Fibroblast of lung (primary cell): ENCODE measurements at regions not wholly inside any gene's neighbourhood (a gene's known extent, or its start where the extent isn't known, plus 50 kb on each side); places are given as distances from the start of the nearest gene placed in this dataset.
A peak's percentile ranks its signal among the peaks of the same experiment; 100 is the strongest.

ENCODE experiments used
- DNase-seq, 2 donors: peaks; one replicate each; pipeline versions ENCODE4 v3.0.0 to v3.0.0-alpha.2; 2010; ENCODE audit warnings: low read depth in 2 of 2
- H2AFZ ChIP-seq: 2 replicates; pipeline ENCODE4 v1.5.1; 2012; ENCODE audit warnings: low read length, control low read depth, inconsistent platforms
- H3K27ac ChIP-seq: 2 replicates; pipeline ENCODE4 v1.5.1; 2011; ENCODE audit warnings: low read length, control low read depth; ENCODE audit not compliant: insufficient read depth
- H3K27me3 ChIP-seq: 2 replicates; pipeline ENCODE4 v1.5.1; 2011; ENCODE audit warnings: mild to moderate bottlenecking, low read length; ENCODE audit not compliant: control insufficient read depth, insufficient read depth
- H3K36me3 ChIP-seq: 2 replicates; pipeline ENCODE4 v1.5.1; 2011; ENCODE audit warnings: low read length; ENCODE audit not compliant: control insufficient read depth, insufficient read depth
- H3K4me1 ChIP-seq: 2 replicates; pipeline ENCODE4 v1.5.1; 2011; ENCODE audit warnings: low read length; ENCODE audit not compliant: control insufficient read depth, insufficient read depth; ENCODE audit errors: extremely low read depth
- H3K4me2 ChIP-seq: 2 replicates; pipeline ENCODE4 v1.5.1; 2011; ENCODE audit warnings: low read length, control low read depth; ENCODE audit not compliant: insufficient read depth; ENCODE audit errors: extremely low read depth
- H3K4me3 ChIP-seq, 4 experiments: fragments of 200-600 bp in 1 of 4; sonication (generic) in 1 of 4; replicated peaks in 1 of 4; 2 replicates each; pipeline ENCODE4 v1.5.1; 2011 to 2016; ENCODE audit warnings: low read length in 4 of 4, low read depth in 3 of 4, mild to moderate bottlenecking in 3 of 4, control low read depth in 2 of 4, inconsistent platforms in 1 of 4, mixed read lengths in 1 of 4; ENCODE audit not compliant: insufficient read depth in 1 of 4; ENCODE audit errors: control extremely low read depth in 1 of 4
- H3K79me2 ChIP-seq: 2 replicates; pipeline ENCODE4 v1.5.1; 2012; ENCODE audit warnings: mild to moderate bottlenecking, low read length, inconsistent platforms; ENCODE audit not compliant: control insufficient read depth, insufficient read depth
- H3K9ac ChIP-seq: 2 replicates; pipeline ENCODE4 v1.5.1; 2011; ENCODE audit warnings: mild to moderate bottlenecking, low read length, control low read depth; ENCODE audit not compliant: insufficient read depth
- H3K9me3 ChIP-seq: 2 replicates; pipeline ENCODE4 v1.5.1; 2012; ENCODE audit warnings: low read depth, low read length; ENCODE audit not compliant: control insufficient read depth, insufficient read depth
- H4K20me1 ChIP-seq: 2 replicates; pipeline ENCODE4 v1.5.1; 2011; ENCODE audit warnings: low read length; ENCODE audit not compliant: control insufficient read depth, insufficient read depth; ENCODE audit errors: extremely low read depth
- EZH2 ChIP-seq: IDR thresholded peaks from 2 replicates; pipeline ENCODE4 v1.5.1; 2012; ENCODE audit warnings: low read length, control low read depth, mild to moderate bottlenecking; ENCODE audit errors: missing control alignments
- TF ChIP-seq, protein P1 (sequence below), 2 donors: IDR thresholded peaks in 1 of 2; conservative IDR thresholded peaks in 1 of 2; 1 replicate in 1 of 2; 2 replicates in 1 of 2; pipeline ENCODE4 v1.5.1; 2011 to 2012; ENCODE audit warnings: low read length in 2 of 2, control low read depth in 1 of 2, inconsistent platforms in 1 of 2, low read depth in 1 of 2, mild to moderate bottlenecking in 1 of 2

DNA sequence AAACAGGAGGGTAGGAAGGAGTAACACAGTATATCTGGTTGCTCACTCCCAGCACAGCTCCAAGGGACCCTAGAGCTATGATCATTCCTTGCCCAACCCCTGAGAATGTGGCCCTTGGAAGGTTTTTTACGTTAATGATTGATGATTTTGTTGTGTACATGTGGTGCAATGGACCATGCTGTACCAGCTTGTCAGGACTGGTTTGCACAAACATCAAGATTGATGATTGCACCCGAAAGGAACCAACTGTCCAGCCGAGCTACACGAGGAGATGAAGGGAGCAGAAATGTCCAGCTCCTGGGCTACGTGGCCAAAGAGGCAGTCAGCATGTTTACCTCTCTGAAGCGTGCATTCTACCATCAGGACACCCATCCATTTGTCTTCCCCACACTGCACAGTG is 83.2 kb upstream of the USP9X start:
- Histone ChIP-seq H3K27me3 (no peaks in the 10 kb centered on the region), H3K9ac (no peak overlapping the region), H3K4me1 (no peaks in the 10 kb centered on the region), H3K79me2 (no peaks in the 10 kb centered on the region), H4K20me1 (no peaks in the 10 kb centered on the region), H3K27ac (no peak overlapping the region), H3K36me3 (no peaks in the 10 kb centered on the region), H3K4me3 (no peak overlapping the region), H2AFZ (no peak overlapping the region), H3K9me3 (no peaks in the 10 kb centered on the region), H3K4me2 (no peak overlapping the region)
- DNase-seq: peak in 1 of 2 donors; percentile 2
- TF ChIP-seq, protein P1, sequence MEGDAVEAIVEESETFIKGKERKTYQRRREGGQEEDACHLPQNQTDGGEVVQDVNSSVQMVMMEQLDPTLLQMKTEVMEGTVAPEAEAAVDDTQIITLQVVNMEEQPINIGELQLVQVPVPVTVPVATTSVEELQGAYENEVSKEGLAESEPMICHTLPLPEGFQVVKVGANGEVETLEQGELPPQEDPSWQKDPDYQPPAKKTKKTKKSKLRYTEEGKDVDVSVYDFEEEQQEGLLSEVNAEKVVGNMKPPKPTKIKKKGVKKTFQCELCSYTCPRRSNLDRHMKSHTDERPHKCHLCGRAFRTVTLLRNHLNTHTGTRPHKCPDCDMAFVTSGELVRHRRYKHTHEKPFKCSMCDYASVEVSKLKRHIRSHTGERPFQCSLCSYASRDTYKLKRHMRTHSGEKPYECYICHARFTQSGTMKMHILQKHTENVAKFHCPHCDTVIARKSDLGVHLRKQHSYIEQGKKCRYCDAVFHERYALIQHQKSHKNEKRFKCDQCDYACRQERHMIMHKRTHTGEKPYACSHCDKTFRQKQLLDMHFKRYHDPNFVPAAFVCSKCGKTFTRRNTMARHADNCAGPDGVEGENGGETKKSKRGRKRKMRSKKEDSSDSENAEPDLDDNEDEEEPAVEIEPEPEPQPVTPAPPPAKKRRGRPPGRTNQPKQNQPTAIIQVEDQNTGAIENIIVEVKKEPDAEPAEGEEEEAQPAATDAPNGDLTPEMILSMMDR (conservative IDR thresholded peaks at IDR 0.05 in 1 of 2, IDR thresholded peaks at IDR 0.05 in 1 of 2; ENCODE audit: low read depth in 1 of 2, low read length in 2 of 2): no peak
- no peak for TF ChIP-seq EZH2

DNA sequence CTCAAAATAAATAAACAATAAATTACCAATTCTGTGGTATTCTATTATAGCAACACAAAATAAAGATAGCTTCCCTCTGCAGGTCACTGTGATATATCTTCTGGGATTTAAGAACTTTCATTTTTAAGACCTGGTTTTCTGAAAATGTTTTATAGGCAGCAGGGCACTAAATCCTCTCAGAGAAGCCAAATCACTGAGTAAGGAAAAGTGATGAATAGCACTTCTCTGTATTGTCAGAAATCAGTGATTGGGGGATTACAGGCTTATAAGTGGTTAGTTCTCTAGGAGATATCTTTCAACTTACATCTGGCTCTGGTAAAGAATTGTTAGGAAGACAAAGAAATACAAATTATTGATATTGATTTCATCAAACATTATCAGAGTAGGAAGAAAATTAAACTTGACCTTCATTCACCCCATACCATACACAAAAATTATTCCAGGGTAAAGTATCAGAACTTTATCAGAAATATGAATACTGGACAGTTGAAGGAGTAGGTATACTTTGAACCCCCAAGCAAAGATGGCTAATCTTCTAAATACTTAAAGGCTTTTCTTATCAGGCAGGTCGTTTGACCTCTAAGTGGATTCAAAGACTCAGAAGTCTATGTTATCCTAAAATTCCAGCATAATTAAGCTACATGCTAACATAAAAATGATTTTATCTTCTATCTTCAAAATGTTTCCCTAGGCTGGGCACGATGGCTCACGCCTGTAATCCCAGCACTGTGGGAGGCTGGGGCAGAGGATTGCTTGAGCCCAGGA is 81.6 kb upstream of the USP9X start:
- Histone ChIP-seq H4K20me1 (no peaks in the 10 kb centered on the region), H3K4me3 (no peak overlapping the region), H3K4me2 (no peak overlapping the region), H2AFZ (no peak overlapping the region), H3K27ac (no peak overlapping the region), H3K9ac (no peak overlapping the region), H3K79me2 (no peaks in the 10 kb centered on the region), H3K4me1 (no peaks in the 10 kb centered on the region), H3K9me3 (no peaks in the 10 kb centered on the region), H3K27me3 (no peaks in the 10 kb centered on the region), H3K36me3 (no peaks in the 10 kb centered on the region)
- no peak for DNase-seq
- TF ChIP-seq EZH2: no peak
- TF ChIP-seq, protein P1 (conservative IDR thresholded peaks at IDR 0.05 in 1 of 2, IDR thresholded peaks at IDR 0.05 in 1 of 2; ENCODE audit: low read depth in 1 of 2, low read length in 2 of 2): no peak

DNA sequence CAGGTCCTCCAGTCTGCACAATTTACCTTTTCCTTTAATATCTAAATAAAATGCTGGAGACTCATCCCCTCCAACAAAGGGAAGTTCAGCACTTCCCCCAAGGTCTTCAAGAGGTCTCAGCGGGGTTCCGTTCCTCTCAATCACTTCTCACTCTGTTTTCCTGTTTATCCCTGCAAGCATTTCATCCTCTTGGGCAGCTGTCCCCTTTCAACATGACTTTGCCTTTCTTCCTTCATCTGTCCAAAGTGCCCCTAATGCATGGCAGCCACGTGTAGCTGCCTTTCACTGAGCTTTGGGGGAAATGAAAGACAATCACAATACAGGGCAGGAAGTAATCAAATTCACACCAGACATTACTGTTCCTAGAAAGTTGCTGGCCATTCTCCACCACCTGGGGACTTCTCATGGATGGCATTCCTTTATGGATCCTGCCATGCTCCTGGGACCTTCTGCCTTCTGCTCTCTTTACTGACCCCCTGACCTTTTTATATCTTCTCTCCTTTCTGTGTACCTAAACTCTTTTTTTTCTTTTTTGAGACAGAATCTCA is 79.7 kb upstream of the USP9X start:
- Histone ChIP-seq H3K36me3 (no peaks in the 10 kb centered on the region), H3K4me1 (no peaks in the 10 kb centered on the region), H3K4me2 (no peak overlapping the region), H2AFZ (no peak overlapping the region), H3K9ac (no peak overlapping the region), H3K27ac (no peak overlapping the region), H3K79me2 (no peaks in the 10 kb centered on the region), H3K27me3 (no peaks in the 10 kb centered on the region), H3K4me3 (no peak overlapping the region), H4K20me1 (no peaks in the 10 kb centered on the region), H3K9me3 (no peaks in the 10 kb centered on the region)
- TF ChIP-seq EZH2: no peak
- TF ChIP-seq, protein P1 (conservative IDR thresholded peaks at IDR 0.05 in 1 of 2, IDR thresholded peaks at IDR 0.05 in 1 of 2; ENCODE audit: low read depth in 1 of 2, low read length in 2 of 2): no peak
- DNase-seq: no peak
